Retinal pigment epithelial cell (primary cell): ENCODE measurements at regions not wholly inside any gene's neighbourhood (a gene's known extent, or its start where the extent isn't known, plus 50 kb on each side); places are given as distances from the start of the nearest gene placed in this dataset.

ENCODE experiments used
- DNase-seq: peaks from one replicate; pipeline ENCODE4 v3.0.0-alpha.2; 2010; ENCODE audit warnings: low read depth
- H3K4me3 ChIP-seq: 2 replicates; pipeline ENCODE4 v1.5.1; 2011; ENCODE audit warnings: mild to moderate bottlenecking, low read length, control low read depth, moderate library complexity
- TF ChIP-seq, protein P1 (sequence below): conservative IDR thresholded peaks from 2 replicates; pipeline ENCODE4 v1.5.1; 2011; ENCODE audit warnings: low read depth, low read length, control low read depth, inconsistent platforms

DNA sequence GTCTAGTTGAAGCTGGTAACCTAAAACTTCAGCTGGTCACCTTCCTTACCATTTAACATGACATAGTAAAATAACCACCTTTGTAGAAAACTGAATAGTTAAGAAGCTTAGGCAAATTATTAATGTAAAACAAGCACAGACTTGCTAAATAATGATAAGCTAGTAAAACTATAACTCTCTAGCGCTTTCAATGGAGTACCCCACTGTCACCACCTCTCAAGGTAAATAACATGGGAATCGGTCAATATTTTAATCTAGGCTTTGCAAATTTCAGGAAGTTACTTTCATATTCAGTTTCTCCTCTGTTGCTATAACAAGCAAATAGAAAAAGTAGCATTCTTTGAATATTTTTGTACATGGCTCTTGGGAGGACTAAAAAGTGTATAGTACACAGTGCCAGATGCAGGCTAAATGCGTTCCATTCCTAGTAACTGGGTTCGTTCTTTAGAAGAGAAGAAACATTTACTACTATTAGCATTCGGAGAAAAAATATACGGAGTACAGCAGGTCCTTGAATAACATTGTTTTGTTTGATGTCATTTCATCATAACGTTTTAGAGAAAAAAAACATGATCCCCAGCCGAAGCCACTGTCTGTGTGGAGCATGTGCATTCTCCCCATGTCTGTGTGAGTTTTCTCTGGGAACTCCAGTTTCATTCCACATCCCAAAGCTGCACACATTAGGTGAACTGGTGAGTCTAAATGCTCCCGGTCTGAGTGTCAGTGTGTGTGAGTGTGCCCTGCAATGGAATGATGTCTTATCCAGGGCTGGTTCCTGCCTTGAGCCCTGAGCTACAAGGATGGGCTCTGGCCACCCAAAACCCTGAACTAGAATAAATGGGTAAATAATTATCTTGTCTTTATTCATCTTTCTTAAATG lies 52.5 kb downstream of the EPRS1 start:
- no peak for DNase-seq
- no peak overlapping the region for H3K4me3 ChIP-seq
- TF ChIP-seq, protein P1, sequence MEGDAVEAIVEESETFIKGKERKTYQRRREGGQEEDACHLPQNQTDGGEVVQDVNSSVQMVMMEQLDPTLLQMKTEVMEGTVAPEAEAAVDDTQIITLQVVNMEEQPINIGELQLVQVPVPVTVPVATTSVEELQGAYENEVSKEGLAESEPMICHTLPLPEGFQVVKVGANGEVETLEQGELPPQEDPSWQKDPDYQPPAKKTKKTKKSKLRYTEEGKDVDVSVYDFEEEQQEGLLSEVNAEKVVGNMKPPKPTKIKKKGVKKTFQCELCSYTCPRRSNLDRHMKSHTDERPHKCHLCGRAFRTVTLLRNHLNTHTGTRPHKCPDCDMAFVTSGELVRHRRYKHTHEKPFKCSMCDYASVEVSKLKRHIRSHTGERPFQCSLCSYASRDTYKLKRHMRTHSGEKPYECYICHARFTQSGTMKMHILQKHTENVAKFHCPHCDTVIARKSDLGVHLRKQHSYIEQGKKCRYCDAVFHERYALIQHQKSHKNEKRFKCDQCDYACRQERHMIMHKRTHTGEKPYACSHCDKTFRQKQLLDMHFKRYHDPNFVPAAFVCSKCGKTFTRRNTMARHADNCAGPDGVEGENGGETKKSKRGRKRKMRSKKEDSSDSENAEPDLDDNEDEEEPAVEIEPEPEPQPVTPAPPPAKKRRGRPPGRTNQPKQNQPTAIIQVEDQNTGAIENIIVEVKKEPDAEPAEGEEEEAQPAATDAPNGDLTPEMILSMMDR, result no peak

DNA sequence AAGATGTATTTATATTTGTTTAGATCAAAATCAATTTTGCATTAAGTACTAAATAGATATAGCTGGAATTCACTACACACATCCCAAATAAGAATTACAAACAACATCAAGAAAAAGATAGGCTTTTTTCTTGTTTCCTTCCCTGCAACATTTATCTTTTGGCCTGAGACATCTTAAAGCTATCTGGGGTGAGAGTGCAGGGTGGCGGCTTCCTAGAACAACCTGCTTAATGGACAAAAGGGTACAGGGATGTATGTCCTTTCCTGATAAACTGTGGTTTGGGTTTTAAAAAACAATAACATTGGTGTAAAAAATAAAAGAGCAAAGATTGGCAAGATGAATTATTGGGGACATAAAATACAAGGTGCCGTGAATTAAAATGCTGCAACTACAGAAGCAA lies 54.4 kb downstream of the EPRS1 start:
- no peak overlapping the region for H3K4me3 ChIP-seq
- DNase-seq, result no peak
- TF ChIP-seq, protein P1, result no peak

DNA sequence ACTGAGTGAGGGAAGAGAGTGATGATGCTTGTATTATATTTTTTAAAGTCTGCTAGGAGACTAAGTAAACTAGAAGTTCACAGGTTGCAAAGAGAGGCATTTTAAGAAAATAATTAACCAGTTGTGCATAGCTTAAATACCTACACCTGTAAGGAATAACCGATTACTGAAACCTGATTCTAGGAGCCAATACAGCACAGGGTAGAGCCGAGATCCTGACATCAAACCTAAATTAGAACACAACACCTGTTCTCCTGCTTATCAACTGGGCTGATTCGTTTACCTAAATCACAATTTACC lies 54.8 kb downstream of the EPRS1 start:
- no peak overlapping the region for H3K4me3 ChIP-seq
- TF ChIP-seq, protein P1, result no peak

DNA sequence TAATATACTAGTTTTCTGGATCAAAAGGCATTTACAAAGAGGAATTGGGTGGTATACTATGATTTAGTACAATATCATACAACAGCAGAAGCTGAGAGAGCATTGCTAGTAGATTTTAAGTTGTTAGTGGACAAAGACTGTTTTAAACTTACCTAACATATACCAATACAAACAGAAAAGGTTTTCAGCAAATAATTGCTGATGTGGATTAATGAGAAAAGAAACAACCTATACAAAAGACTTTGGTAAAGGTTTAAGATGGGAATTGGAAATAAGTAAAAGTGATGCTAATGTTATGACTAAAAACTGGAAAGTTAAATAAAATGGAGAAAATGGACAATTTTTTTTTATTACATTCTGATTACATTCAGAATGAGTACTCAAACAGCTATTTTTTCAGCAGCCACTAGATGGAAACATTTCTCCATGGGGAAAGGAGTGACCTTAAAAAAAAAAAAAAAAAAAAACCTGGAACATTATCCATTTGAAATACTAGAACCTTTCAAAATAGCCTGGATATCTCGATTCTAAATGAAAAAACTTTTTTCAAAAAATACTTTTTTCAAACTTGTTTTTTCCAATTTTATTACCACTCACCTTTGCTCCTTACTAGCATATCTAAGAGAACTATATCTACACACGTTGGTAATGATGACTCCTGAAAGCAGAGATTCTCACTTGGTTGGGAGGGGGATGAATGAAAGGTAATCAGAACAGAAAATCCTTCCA lies 55.4 kb downstream of the EPRS1 start:
- DNase-seq, result no peak
- TF ChIP-seq, protein P1, result peak; percentile 61
- no peak overlapping the region for H3K4me3 ChIP-seq

More for the DNA sequence above, 54.8 kb downstream of the EPRS1 start:
- no peak for DNase-seq

DNA sequence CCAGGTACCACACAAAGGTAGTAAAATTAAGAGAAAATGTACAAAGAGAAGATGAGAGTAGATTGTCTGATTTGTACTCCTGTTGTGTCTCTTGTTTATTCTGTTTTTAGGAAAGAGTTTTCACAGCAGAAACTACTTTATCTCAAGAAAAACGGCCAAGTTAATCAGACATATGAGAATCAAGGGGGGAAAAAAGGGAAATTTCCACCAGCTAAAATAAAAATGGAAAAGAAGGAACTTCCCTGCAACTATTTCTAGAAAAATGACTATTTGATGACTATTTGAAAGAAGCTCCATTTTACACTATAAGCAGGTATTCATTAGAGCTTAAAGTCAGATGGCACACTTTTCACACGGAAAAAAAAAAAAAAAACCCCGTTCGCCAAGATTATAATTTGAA lies 56.5 kb downstream of the EPRS1 start:
- DNase-seq, result no peak
- no peak overlapping the region for H3K4me3 ChIP-seq
- TF ChIP-seq, protein P1, result no peak

DNA sequence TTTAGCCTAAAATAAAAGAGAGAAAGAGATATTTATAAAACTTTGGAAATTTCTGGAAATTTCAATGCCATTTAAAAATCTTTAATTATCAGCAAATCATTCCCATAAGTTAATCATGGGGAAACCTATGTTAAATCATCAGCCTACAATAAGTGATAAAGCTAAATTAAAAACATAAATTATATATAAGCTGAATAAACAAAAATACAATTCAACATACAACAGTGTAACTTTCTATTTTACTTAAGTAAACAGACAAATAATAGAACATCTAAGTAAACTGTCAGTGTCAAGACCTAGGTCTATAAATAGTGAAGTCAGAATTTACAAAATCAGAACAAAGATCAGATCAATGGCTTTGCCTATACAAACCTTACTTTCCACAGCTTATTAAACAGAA lies 57.5 kb downstream of the EPRS1 start:
- TF ChIP-seq, protein P1, result no peak
- H3K4me3 ChIP-seq, result no peak overlapping the region
- DNase-seq, result no peak

DNA sequence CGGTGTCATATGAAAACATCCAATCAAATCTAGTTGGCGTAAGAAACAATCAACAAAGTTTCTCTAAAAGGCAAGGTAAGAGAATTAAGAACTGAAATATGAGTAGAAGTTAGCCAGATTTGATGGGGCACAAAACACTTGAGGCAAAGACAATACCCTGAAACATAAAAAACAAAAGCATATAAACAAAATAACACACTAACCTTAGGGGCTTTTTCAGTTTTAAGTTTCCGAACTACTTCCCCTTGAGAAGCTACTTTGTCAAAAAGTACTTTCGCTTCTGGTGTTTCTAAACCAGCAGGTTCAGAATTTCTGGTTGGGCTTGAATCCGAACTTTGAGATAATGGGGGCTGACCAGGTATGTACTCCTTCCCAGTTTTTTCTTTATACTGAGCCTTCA lies 57.9 kb downstream of the EPRS1 start:
- no peak for DNase-seq
- H3K4me3 ChIP-seq, result no peak overlapping the region
- TF ChIP-seq, protein P1, result no peak
